Pancreas (tissue), 10 donors: ENCODE measurements at regions not wholly inside any gene's neighbourhood (a gene's known extent, or its start where the extent isn't known, plus 50 kb on each side); places are given as distances from the start of the nearest gene placed in this dataset.

ENCODE experiments used
- ATAC-seq, 4 donors: fragments of 200-7000 bp; cut with Tn5 transposase; one replicate each; pipeline versions ENCODE4 v1.8.0 to v1.9.1; 2020; ENCODE audit warnings: mild to moderate bottlenecking in 4 of 4, moderate library complexity in 4 of 4
- DNase-seq, 6 donors: peaks; one replicate each; pipeline ENCODE4 v3.0.0-alpha.2; 2020
- FAIRE-seq: peaks from 2 replicates; lab custom pipeline; 2012; peaks lifted over from hg19 to GRCh38; lab: Jason Lieb, UNC
- H3K27ac ChIP-seq, 4 donors: fragments of 200-600 bp; sonication (generic); 1 replicate in 3 of 4; 2 replicates in 1 of 4; pipeline versions ENCODE4 v1.5.0 to v1.8.0; 2020
- H3K27me3 ChIP-seq, 4 donors: fragments of 200-600 bp; one replicate each; pipeline ENCODE4 v1.8.0; 2021
- H3K36me3 ChIP-seq, 3 donors: fragments of 200-600 bp; sonication (generic) in 1 of 3; one replicate each; pipeline versions ENCODE4 v1.5.0 to v1.8.0; 2020 to 2021
- H3K4me1 ChIP-seq, 3 donors: fragments of 200-600 bp; one replicate each; pipeline ENCODE4 v1.8.0; 2021
- H3K4me3 ChIP-seq, 4 donors: fragments of 200-600 bp; sonication (generic) in 2 of 4; one replicate each; pipeline versions ENCODE4 v1.5.0 to v1.8.0; 2020 to 2021
- H3K9me3 ChIP-seq, 4 donors: fragments of 200-600 bp; one replicate each; pipeline ENCODE4 v1.8.0; 2021
- CTCF ChIP-seq, 4 donors: fragments of 200-600 bp; sonication (generic) in 3 of 4; IDR thresholded peaks; one replicate each; pipeline versions ENCODE4 v1.5.0 to v1.8.0; 2021; ENCODE audit warnings: antibody characterized with exemption in 4 of 4
- WGBS, 2 donors: extraction: QIAGEN DNeasy Blood & Tissue Kit; methylation state at CpG; one replicate each; pipeline ENCODE4 v1.1.7; 2013; 5-methylcytosine and 5-hydroxymethylcytosine counted together
- intact Hi-C, 3 donors: fragments of 100-400 bp; cut with DNase I; formaldehyde crosslinking; loops; one replicate each; pipeline versions ENCODE4 v1.11.1 to v1.14.2; 2022
- donor health status: healthy with polysubstance abuse.
- donor health status: DM: no; HTN: no; CAD: no; lungs with moderate emphysema.
- donor health status: DM: no; HTN: no; CAD: no.
- donor health status: control.
- donor health status: control.
- donor health status: Bipolar disorder and iron deficiency.
- donor health status: DM: yes; HTN: yes; CAD: no.
- donor health status: DM: no; HTN: no; CAD: no.
- donor health status: DM: no; HTN: no; CAD: no.
- donor health status: DM: yes; HTN: yes; CAD: no.

GRCh38 chr1:31127266-31127665 is 61.7 kb upstream of the PUM1 start:
- no peaks in the 10 kb centered on the region for H3K36me3 ChIP-seq
- WGBS, 2 donors, result 75 to 80% methylated on average over 7 of the region's 7 CpGs
- DNase-seq (no peak), ATAC-seq (no peak), FAIRE-seq (no peak)
- no peak for TF ChIP-seq CTCF (IDR thresholded peaks at IDR 0.05)
- H3K4me3 ChIP-seq, result no peak overlapping the region
- H3K4me1 ChIP-seq, result no peaks in the 10 kb centered on the region
- intact Hi-C loops, result no loop called here
- H3K27ac ChIP-seq, result no peak overlapping the region
- no peaks in the 10 kb centered on the region for H3K27me3 ChIP-seq
- H3K9me3 ChIP-seq, result no peaks in the 10 kb centered on the region

- TF ChIP-seq CTCF (IDR thresholded peaks at IDR 0.05), result no peak
- H3K27me3 ChIP-seq, result no peaks in the 10 kb centered on the region
- DNase-seq (no peak), FAIRE-seq (no peak), ATAC-seq (peak in 1 of 4 donors; percentile 70)
- H3K27ac ChIP-seq, result no peak overlapping the region
- intact Hi-C loops, result no loop called here
- no peaks in the 10 kb centered on the region for H3K4me1 ChIP-seq
- no peaks in the 10 kb centered on the region for H3K9me3 ChIP-seq
- no peaks in the 10 kb centered on the region for H3K36me3 ChIP-seq
- H3K4me3 ChIP-seq, result no peak overlapping the region
- WGBS, 2 donors, result 50 to 66% methylated on average over 8 of the region's 8 CpGs
These were observed 57.2 kb upstream of the PUM1 start for GRCh38 chr1:31122741-31123140.

- DNase-seq, result no peak
- Histone ChIP-seq H3K9me3 (no peaks in the 10 kb centered on the region), H3K27me3 (no peaks in the 10 kb centered on the region), H3K4me1 (no peaks in the 10 kb centered on the region), H3K4me3 (no peak overlapping the region), H3K36me3 (no peaks in the 10 kb centered on the region), H3K27ac (no peak overlapping the region)
- WGBS, 2 donors, result 69% methylated on average over 6 of the region's 6 CpGs
- TF ChIP-seq CTCF (IDR thresholded peaks at IDR 0.05), result no peak
- no peak for ATAC-seq
- intact Hi-C loops, result no loop called here
- FAIRE-seq, result no peak
These were observed 56.7 kb upstream of the PUM1 start for GRCh38 chr1:31122101-31122735.

- H3K9me3 ChIP-seq, result no peaks in the 10 kb centered on the region
- TF ChIP-seq CTCF (IDR thresholded peaks at IDR 0.05), result no peak
- intact Hi-C loops, result no loop called here
These were observed 55.3 kb upstream of the PUM1 start for GRCh38 chr1:31120783-31121180.

GRCh38 chr1:31116022-31116421 is 50.5 kb upstream of the PUM1 start:
- FAIRE-seq, result no peak
- H3K9me3 ChIP-seq, result no peaks in the 10 kb centered on the region
- no peak overlapping the region for H3K27ac ChIP-seq
- DNase-seq, result no peak
- ATAC-seq, result no peak
- TF ChIP-seq CTCF (IDR thresholded peaks at IDR 0.05), result no peak
- no peaks in the 10 kb centered on the region for H3K27me3 ChIP-seq
- intact Hi-C loops, result no loop called here
- no peaks in the 10 kb centered on the region for H3K4me1 ChIP-seq
- H3K36me3 ChIP-seq, result no peaks in the 10 kb centered on the region
- no peak overlapping the region for H3K4me3 ChIP-seq

More at GRCh38 chr1:31120783-31121180, 55.3 kb upstream of the PUM1 start:
- no peak for DNase-seq
- Histone ChIP-seq H3K4me1 (no peaks in the 10 kb centered on the region), H3K36me3 (no peaks in the 10 kb centered on the region), H3K4me3 (no peak overlapping the region), H3K27ac (no peak overlapping the region), H3K27me3 (no peaks in the 10 kb centered on the region)
- ATAC-seq, result no peak
- FAIRE-seq, result no peak
- 84 to 100% methylated on average over 3 of the region's 3 CpGs for WGBS, 2 donors
